DOHH2 (cell line): ENCODE measurements at regions not wholly inside any gene's neighbourhood (a gene's known extent, or its start where the extent isn't known, plus 50 kb on each side); places are given as distances from the start of the nearest gene placed in this dataset.

ENCODE experiments used
- H3F3A ChIP-seq: fragments of 200-600 bp; sonication (generic), shearing (Covaris generic); 2 replicates; pipeline ENCODE4 v1.6.0; 2016; ENCODE audit warnings: antibody characterized with exemption, mild to moderate bottlenecking; ENCODE audit not compliant: control insufficient read depth, insufficient read depth
- H3K27ac ChIP-seq: fragments of 200-600 bp; sonication (generic); 2 replicates; pipeline ENCODE4 v1.5.1; 2014; ENCODE audit warnings: low read depth, mild to moderate bottlenecking, low read length, moderate library complexity
- H3K27me3 ChIP-seq: fragments of 200-600 bp; sonication (generic); 2 replicates; pipeline ENCODE4 v1.6.1; 2014; ENCODE audit warnings: mild to moderate bottlenecking, low read length, mixed read lengths; ENCODE audit not compliant: control insufficient read depth
- H3K36me3 ChIP-seq: fragments of 200-600 bp; sonication (generic); 2 replicates; pipeline ENCODE4 v1.6.1; 2014; ENCODE audit warnings: mild to moderate bottlenecking, low read length, moderate library complexity, mixed read lengths; ENCODE audit not compliant: control insufficient read depth
- H3K4me1 ChIP-seq: fragments of 200-600 bp; sonication (generic); 2 replicates; pipeline ENCODE4 v1.6.1; 2014; ENCODE audit warnings: mild to moderate bottlenecking, low read length, mixed read lengths; ENCODE audit not compliant: control insufficient read depth
- H3K4me2 ChIP-seq: fragments of 200-600 bp; sonication (generic); 2 replicates; pipeline ENCODE4 v1.6.0; 2014; ENCODE audit warnings: mild to moderate bottlenecking, low read length, moderate library complexity
- H3K4me3 ChIP-seq: fragments of 200-600 bp; sonication (generic); 2 replicates; pipeline ENCODE4 v1.5.1; 2014; ENCODE audit warnings: mild to moderate bottlenecking, low read length, mixed read lengths
- H3K79me2 ChIP-seq: fragments of 200-600 bp; sonication (generic); 2 replicates; pipeline ENCODE4 v1.6.1; 2014; ENCODE audit warnings: mild to moderate bottlenecking, low read length, mixed read lengths; ENCODE audit not compliant: control insufficient read depth
- H3K9me2 ChIP-seq: fragments of 200-600 bp; sonication (generic); replicated peaks from 2 replicates; pipeline ENCODE4 v1.6.1; 2014; ENCODE audit warnings: mild to moderate bottlenecking, low read length, mixed read lengths; ENCODE audit not compliant: control insufficient read depth
- H3K9me3 ChIP-seq: fragments of 200-600 bp; sonication (generic); 2 replicates; pipeline ENCODE4 v1.6.1; 2014; ENCODE audit warnings: antibody characterized with exemption, low read length, mixed read lengths; ENCODE audit not compliant: control insufficient read depth, insufficient read depth
- H4K20me1 ChIP-seq: fragments of 200-600 bp; sonication (generic); 2 replicates; pipeline ENCODE4 v1.6.0; 2014; ENCODE audit warnings: low read depth, mild to moderate bottlenecking, antibody characterized with exemption, low read length, moderate library complexity; ENCODE audit not compliant: control insufficient read depth, insufficient read depth
- EZH2phosphoT487 ChIP-seq: fragments of 200-600 bp; sonication (generic); IDR thresholded peaks from 2 replicates; pipeline ENCODE4 v1.6.1; 2017; ENCODE audit warnings: borderline replicate concordance, mild to moderate bottlenecking, antibody characterized with exemption, low read length, moderate library complexity, mixed read lengths
- TF ChIP-seq, protein P1 (sequence below): fragments of 200-600 bp; sonication (generic); IDR thresholded peaks from one replicate; pipeline ENCODE4 v1.5.1; 2014; ENCODE audit warnings: antibody characterized with exemption, mild to moderate bottlenecking, low read depth, low read length; ENCODE audit not compliant: poor library complexity, severe bottlenecking

DNA sequence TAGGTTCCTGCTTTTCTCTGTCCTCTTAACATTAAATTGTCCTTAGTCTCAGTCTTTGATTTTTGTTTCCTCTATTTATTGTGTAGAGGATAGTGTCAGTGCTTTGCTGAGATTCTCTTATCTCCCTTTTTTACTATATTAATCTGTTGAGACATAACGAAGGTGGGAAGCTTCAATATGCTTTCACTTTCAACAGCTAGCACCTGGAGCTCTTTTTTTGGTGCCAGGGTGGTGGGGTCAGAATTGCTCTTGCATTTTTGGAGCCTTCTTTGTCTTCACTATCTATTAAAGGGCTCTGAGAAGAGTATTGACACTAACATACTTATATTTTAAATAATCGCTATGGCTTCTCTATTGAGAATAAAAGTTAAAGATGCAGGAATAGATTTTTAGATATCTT, 97.1 kb upstream of the EPHA7 start:
- TF ChIP-seq EZH2phosphoT487 = no peak
- TF ChIP-seq, protein P1, sequence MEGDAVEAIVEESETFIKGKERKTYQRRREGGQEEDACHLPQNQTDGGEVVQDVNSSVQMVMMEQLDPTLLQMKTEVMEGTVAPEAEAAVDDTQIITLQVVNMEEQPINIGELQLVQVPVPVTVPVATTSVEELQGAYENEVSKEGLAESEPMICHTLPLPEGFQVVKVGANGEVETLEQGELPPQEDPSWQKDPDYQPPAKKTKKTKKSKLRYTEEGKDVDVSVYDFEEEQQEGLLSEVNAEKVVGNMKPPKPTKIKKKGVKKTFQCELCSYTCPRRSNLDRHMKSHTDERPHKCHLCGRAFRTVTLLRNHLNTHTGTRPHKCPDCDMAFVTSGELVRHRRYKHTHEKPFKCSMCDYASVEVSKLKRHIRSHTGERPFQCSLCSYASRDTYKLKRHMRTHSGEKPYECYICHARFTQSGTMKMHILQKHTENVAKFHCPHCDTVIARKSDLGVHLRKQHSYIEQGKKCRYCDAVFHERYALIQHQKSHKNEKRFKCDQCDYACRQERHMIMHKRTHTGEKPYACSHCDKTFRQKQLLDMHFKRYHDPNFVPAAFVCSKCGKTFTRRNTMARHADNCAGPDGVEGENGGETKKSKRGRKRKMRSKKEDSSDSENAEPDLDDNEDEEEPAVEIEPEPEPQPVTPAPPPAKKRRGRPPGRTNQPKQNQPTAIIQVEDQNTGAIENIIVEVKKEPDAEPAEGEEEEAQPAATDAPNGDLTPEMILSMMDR = no peak
- Histone ChIP-seq H3K27me3 (no peaks in the 10 kb centered on the region), H3K4me2 (no peak overlapping the region), H3K4me1 (no peaks in the 10 kb centered on the region), H3K36me3 (no peaks in the 10 kb centered on the region), H3K9me3 (no peaks in the 10 kb centered on the region), H3F3A (no peaks in the 10 kb centered on the region), H3K4me3 (no peak overlapping the region), H3K79me2 (no peaks in the 10 kb centered on the region), H3K9me2 (no peaks in the 10 kb centered on the region), H4K20me1 (no peaks in the 10 kb centered on the region), H3K27ac (no peak overlapping the region)

DNA sequence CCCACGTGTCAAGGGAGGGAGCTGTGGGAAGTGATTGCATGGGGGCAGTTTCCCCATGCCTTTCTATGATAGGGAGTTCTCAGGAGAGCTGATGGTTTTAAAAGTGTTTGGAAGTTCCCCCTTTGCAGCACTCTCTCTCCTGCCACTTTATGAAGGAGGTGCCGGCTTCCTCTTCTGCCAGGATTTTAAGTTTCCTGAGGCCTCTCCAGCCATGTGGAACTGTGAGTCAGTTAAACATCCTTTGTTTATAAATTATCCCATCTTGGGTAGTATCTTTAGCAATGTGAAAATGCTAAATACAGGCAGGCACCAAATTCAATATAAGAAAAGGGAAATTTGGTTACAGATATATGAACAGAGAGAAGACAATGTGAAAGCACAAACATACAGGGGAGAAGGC, 96.4 kb upstream of the EPHA7 start:
- Histone ChIP-seq H4K20me1 (no peaks in the 10 kb centered on the region), H3K9me2 (no peaks in the 10 kb centered on the region), H3K4me2 (no peak overlapping the region), H3K27me3 (no peaks in the 10 kb centered on the region), H3F3A (no peaks in the 10 kb centered on the region), H3K9me3 (no peaks in the 10 kb centered on the region), H3K36me3 (no peaks in the 10 kb centered on the region), H3K79me2 (no peaks in the 10 kb centered on the region), H3K4me3 (no peak overlapping the region), H3K4me1 (no peaks in the 10 kb centered on the region), H3K27ac (no peak overlapping the region)
- TF ChIP-seq, protein P1 = no peak
- TF ChIP-seq EZH2phosphoT487 = no peak

DNA sequence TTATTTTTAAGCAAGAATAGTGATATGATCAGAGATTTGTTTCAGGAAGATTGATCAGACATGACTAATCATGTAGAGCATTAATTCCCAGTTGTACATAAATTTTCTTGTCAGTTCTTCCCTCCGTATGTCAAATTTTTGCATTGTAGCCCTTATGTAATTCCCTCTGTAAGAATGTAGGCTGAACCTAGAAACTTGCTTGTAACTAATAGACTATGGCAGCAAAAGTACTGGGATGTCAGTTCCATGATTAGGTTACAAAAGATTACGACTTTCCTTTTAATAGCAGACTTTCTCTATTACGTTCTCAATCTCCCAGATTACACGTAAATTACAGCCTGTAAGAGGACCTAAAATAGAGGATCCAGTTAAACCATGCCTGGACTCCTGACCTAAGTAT, 79.4 kb upstream of the EPHA7 start:
- TF ChIP-seq, protein P1 = no peak
- no peak for TF ChIP-seq EZH2phosphoT487
- Histone ChIP-seq H4K20me1 (no peaks in the 10 kb centered on the region), H3F3A (no peaks in the 10 kb centered on the region), H3K9me3 (no peaks in the 10 kb centered on the region), H3K79me2 (no peaks in the 10 kb centered on the region), H3K27ac (no peak overlapping the region), H3K4me3 (no peak overlapping the region), H3K27me3 (no peaks in the 10 kb centered on the region), H3K9me2 (no peaks in the 10 kb centered on the region), H3K4me1 (no peaks in the 10 kb centered on the region), H3K36me3 (no peaks in the 10 kb centered on the region), H3K4me2 (no peak overlapping the region)

DNA sequence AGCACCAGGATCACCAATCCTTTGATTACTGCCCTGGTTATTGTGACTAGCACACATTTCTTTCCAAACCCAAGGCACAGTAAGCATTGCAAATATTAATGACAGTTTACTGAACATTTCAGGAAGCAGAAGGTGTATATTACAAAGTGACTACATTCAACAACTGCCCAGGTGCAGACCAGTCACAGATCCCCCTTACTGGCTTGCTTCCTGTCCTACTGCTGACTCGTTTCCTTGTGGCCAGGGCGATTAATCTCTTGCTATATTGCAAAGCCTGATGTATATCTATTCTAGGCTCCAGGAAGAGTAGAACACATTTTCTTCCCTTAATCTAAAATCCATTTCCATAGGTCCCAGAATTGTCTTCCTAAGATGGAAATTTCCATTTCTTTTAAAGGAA, 77.2 kb upstream of the EPHA7 start:
- Histone ChIP-seq H3K27ac (no peak overlapping the region), H3K4me1 (no peaks in the 10 kb centered on the region), H3K79me2 (no peaks in the 10 kb centered on the region), H3K36me3 (no peaks in the 10 kb centered on the region), H3K4me2 (no peak overlapping the region), H3K9me3 (no peaks in the 10 kb centered on the region), H3K4me3 (no peak overlapping the region), H4K20me1 (no peaks in the 10 kb centered on the region), H3K9me2 (no peaks in the 10 kb centered on the region), H3K27me3 (no peaks in the 10 kb centered on the region), H3F3A (no peaks in the 10 kb centered on the region)
- TF ChIP-seq EZH2phosphoT487 = no peak
- TF ChIP-seq, protein P1 = no peak
